Neural cell (in vitro differentiated cells): ENCODE measurements at regions not wholly inside any gene's neighbourhood (a gene's known extent, or its start where the extent isn't known, plus 50 kb on each side); places are given as distances from the start of the nearest gene placed in this dataset.

Experiments used
- EP300 ChIP-seq: fragments of 450-650 bp; conservative IDR thresholded peaks from 2 replicates; pipeline ENCODE4 v1.6.1; 2014; ENCODE audit warnings: antibody characterized with exemption, mild to moderate bottlenecking, moderate library complexity; ENCODE audit not compliant: poor library complexity, severe bottlenecking
- EZH2 ChIP-seq: fragments of 200-600, 300-800 bp; shearing (Covaris generic), sonication (generic); IDR thresholded peaks from 2 replicates; pipeline ENCODE4 v1.6.1; 2014; ENCODE audit warnings: antibody characterized with exemption, low read length, borderline replicate concordance, mild to moderate bottlenecking; ENCODE audit not compliant: insufficient read depth, poor library complexity, severe bottlenecking
- POLR2AphosphoS5 ChIP-seq: IDR thresholded peaks from 2 replicates; pipeline ENCODE4 v1.6.1; 2012
- RAD21 ChIP-seq: fragments of 450-650 bp; conservative IDR thresholded peaks from 2 replicates; pipeline ENCODE4 v1.6.1; 2014; ENCODE audit warnings: antibody characterized with exemption, mild to moderate bottlenecking, moderate library complexity
- TAF1 ChIP-seq: IDR thresholded peaks from 2 replicates; pipeline ENCODE4 v1.6.1; 2012; ENCODE audit warnings: low read depth
- TF ChIP-seq, protein P1 (sequence below): fragments of 450-650 bp; IDR thresholded peaks from 2 replicates; pipeline ENCODE4 v1.5.1; 2014; ENCODE audit warnings: antibody characterized with exemption, mild to moderate bottlenecking, moderate library complexity; ENCODE audit not compliant: poor library complexity, severe bottlenecking
- TF ChIP-seq, protein P2 (sequence below): IDR thresholded peaks from 2 replicates; pipeline ENCODE4 v1.6.1; 2012; ENCODE audit warnings: borderline replicate concordance

DNA sequence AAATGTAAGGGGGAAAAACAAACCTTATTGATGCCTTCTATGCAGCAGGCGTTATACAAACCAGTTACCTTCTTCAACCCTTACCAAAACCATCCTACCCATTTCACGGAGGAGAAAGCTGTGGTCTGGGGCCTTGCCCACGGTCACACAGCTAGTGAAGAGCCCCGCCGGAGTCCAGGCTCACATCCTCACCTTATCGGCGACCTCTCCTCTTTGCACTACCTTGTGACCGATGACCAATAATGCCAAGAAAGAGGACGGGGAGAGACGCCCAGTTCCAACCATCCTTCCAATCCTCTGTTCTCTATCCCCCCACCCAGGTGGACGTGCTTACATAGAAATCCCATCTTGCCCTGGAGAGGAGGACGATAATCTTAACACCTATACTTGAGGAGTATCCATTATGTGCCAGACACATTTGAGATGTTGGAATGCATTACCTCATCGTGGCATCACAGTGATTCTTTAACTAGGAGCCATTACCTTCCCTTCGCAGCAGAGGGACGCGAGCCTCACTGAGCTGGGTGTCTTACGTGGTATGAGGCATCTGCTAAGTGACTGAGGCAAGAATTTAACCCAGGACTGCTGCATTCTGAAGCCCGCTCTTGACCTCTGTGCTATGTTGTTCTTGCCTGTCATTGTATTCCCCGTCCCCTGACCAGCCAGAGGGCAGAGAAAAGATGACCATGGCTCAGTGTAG, 253.7 kb upstream of the B3GAT1 start:
- TF ChIP-seq EZH2 (no peak), POLR2AphosphoS5 (no peak), RAD21 (no peak), EP300 (no peak), TAF1 (no peak)
- TF ChIP-seq, protein P1, sequence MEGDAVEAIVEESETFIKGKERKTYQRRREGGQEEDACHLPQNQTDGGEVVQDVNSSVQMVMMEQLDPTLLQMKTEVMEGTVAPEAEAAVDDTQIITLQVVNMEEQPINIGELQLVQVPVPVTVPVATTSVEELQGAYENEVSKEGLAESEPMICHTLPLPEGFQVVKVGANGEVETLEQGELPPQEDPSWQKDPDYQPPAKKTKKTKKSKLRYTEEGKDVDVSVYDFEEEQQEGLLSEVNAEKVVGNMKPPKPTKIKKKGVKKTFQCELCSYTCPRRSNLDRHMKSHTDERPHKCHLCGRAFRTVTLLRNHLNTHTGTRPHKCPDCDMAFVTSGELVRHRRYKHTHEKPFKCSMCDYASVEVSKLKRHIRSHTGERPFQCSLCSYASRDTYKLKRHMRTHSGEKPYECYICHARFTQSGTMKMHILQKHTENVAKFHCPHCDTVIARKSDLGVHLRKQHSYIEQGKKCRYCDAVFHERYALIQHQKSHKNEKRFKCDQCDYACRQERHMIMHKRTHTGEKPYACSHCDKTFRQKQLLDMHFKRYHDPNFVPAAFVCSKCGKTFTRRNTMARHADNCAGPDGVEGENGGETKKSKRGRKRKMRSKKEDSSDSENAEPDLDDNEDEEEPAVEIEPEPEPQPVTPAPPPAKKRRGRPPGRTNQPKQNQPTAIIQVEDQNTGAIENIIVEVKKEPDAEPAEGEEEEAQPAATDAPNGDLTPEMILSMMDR = no peak
- TF ChIP-seq, protein P2, sequence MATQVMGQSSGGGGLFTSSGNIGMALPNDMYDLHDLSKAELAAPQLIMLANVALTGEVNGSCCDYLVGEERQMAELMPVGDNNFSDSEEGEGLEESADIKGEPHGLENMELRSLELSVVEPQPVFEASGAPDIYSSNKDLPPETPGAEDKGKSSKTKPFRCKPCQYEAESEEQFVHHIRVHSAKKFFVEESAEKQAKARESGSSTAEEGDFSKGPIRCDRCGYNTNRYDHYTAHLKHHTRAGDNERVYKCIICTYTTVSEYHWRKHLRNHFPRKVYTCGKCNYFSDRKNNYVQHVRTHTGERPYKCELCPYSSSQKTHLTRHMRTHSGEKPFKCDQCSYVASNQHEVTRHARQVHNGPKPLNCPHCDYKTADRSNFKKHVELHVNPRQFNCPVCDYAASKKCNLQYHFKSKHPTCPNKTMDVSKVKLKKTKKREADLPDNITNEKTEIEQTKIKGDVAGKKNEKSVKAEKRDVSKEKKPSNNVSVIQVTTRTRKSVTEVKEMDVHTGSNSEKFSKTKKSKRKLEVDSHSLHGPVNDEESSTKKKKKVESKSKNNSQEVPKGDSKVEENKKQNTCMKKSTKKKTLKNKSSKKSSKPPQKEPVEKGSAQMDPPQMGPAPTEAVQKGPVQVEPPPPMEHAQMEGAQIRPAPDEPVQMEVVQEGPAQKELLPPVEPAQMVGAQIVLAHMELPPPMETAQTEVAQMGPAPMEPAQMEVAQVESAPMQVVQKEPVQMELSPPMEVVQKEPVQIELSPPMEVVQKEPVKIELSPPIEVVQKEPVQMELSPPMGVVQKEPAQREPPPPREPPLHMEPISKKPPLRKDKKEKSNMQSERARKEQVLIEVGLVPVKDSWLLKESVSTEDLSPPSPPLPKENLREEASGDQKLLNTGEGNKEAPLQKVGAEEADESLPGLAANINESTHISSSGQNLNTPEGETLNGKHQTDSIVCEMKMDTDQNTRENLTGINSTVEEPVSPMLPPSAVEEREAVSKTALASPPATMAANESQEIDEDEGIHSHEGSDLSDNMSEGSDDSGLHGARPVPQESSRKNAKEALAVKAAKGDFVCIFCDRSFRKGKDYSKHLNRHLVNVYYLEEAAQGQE = no peak
